ENCODE measurements at regions not wholly inside any gene's neighbourhood (a gene's known extent, or its start where the extent isn't known, plus 50 kb on each side); places are given as distances from the start of the nearest gene placed in this dataset.

- TF ChIP-seq CTCF (conservative IDR thresholded peaks at IDR 0.05; ENCODE audit: low read depth, low read length): no peak
- no peak for TF ChIP-seq EZH2 (IDR thresholded peaks at IDR 0.05; ENCODE audit: borderline replicate concordance, low read depth, low read length, poor library complexity, severe bottlenecking)
These were observed 256.5 kb downstream of the SEC61B start for GRCh38 chr9:99478469-99479027.

Data from A673 (cell line).